Endodermal cell (in vitro differentiated cells): ENCODE measurements at regions not wholly inside any gene's neighbourhood (a gene's known extent, or its start where the extent isn't known, plus 50 kb on each side); places are given as distances from the start of the nearest gene placed in this dataset.
A peak's percentile ranks its signal among the peaks of the same experiment; 100 is the strongest.
"Not testable (repeated sequence)": the region's sequence is repeated elsewhere in the genome, so short reads cannot be mapped to it uniquely, and the experiment has no call there.

Source experiments
- DNase-seq: peaks from one replicate; pipeline ENCODE4 v3.0.0-alpha.2; 2017
- H3K27ac ChIP-seq: 2 replicates; pipeline ENCODE4 v1.5.1; 2013; ENCODE audit warnings: mild to moderate bottlenecking, low read depth, low read length, moderate library complexity
- H3K27me3 ChIP-seq: 2 replicates; pipeline ENCODE4 v1.6.1; 2013; ENCODE audit warnings: mild to moderate bottlenecking, low read length, moderate library complexity; ENCODE audit not compliant: insufficient read depth, control insufficient read depth, poor library complexity, severe bottlenecking
- H3K36me3 ChIP-seq: 2 replicates; pipeline ENCODE4 v1.7.0; 2013; ENCODE audit warnings: mild to moderate bottlenecking, low read length, moderate library complexity; ENCODE audit not compliant: control insufficient read depth, insufficient read depth
- H3K4me1 ChIP-seq: one replicate; pipeline ENCODE4 v1.7.0; 2013; ENCODE audit warnings: low read length; ENCODE audit not compliant: control insufficient read depth, insufficient read depth
- H3K4me3 ChIP-seq: 2 replicates; pipeline ENCODE4 v1.5.1; 2013; ENCODE audit warnings: mild to moderate bottlenecking, low read length, moderate library complexity
- H3K9ac ChIP-seq: 2 replicates; pipeline ENCODE4 v1.6.1; 2013; ENCODE audit warnings: mild to moderate bottlenecking, low read length, moderate library complexity; ENCODE audit not compliant: poor library complexity, severe bottlenecking; ENCODE audit errors: extremely low read depth
- H3K9me3 ChIP-seq: 2 replicates; pipeline ENCODE4 v1.6.1; 2013; ENCODE audit warnings: mild to moderate bottlenecking, low read length, moderate library complexity; ENCODE audit not compliant: control insufficient read depth
- H3K27ac Mint-ChIP-seq: 2 replicates; pipeline ENCODE4 v1.8.0; 2020; ENCODE audit warnings: mixed read lengths
- H3K27me3 Mint-ChIP-seq: 2 replicates; pipeline ENCODE4 v1.8.0; 2021; ENCODE audit warnings: mild to moderate bottlenecking, mixed read lengths; ENCODE audit not compliant: insufficient read depth
- H3K36me3 Mint-ChIP-seq: 2 replicates; pipeline ENCODE4 v1.8.0; 2020; ENCODE audit warnings: low read depth, mixed read lengths
- H3K4me1 Mint-ChIP-seq: 2 replicates; pipeline ENCODE4 v1.8.0; 2020; ENCODE audit warnings: mixed read lengths
- H3K4me3 Mint-ChIP-seq: 2 replicates; pipeline ENCODE4 v1.8.0; 2020; ENCODE audit warnings: mild to moderate bottlenecking, moderate library complexity, mixed read lengths
- H3K9me3 Mint-ChIP-seq: 2 replicates; pipeline ENCODE4 v1.8.0; 2020; ENCODE audit warnings: mild to moderate bottlenecking, mixed read lengths
- WGBS, 2 experiments: methylation state at CpG; one replicate each; pipeline versions ENCODE4 v1.1.5 to v1.1.7; 2013; ENCODE audit warnings: missing lambda C conversion rate in 2 of 2, mixed read lengths in 1 of 2; ENCODE audit not compliant: insufficient coverage in 1 of 2, insufficient read length in 1 of 2; 5-methylcytosine and 5-hydroxymethylcytosine counted together
- TF ChIP-seq, protein P1 (sequence below): fragments of 200-600 bp; sonication (generic); conservative IDR thresholded peaks from 2 replicates; pipeline ENCODE4 v1.5.0; 2021; ENCODE audit warnings: antibody characterized with exemption, mild to moderate bottlenecking

GRCh38 chr2:167332358-167332757, 444.1 kb downstream of the XIRP2 start:
- H3K27me3 Mint-ChIP-seq, result peaks cover 32% of the 10 kb centered on the region
- peaks cover 29% of the 10 kb centered on the region for H3K4me1 Mint-ChIP-seq
- no peak overlapping the region for H3K27ac ChIP-seq
- peak overlapping the region; percentile 66 for H3K27ac Mint-ChIP-seq
- H3K4me3 Mint-ChIP-seq, result peak overlapping the region; percentile 39
- peak overlapping the region; percentile 67 for H3K4me3 ChIP-seq
- H3K9ac ChIP-seq, result no peak overlapping the region
- H3K9me3 ChIP-seq, result peaks cover 6% of the 10 kb centered on the region
- TF ChIP-seq, protein P1, sequence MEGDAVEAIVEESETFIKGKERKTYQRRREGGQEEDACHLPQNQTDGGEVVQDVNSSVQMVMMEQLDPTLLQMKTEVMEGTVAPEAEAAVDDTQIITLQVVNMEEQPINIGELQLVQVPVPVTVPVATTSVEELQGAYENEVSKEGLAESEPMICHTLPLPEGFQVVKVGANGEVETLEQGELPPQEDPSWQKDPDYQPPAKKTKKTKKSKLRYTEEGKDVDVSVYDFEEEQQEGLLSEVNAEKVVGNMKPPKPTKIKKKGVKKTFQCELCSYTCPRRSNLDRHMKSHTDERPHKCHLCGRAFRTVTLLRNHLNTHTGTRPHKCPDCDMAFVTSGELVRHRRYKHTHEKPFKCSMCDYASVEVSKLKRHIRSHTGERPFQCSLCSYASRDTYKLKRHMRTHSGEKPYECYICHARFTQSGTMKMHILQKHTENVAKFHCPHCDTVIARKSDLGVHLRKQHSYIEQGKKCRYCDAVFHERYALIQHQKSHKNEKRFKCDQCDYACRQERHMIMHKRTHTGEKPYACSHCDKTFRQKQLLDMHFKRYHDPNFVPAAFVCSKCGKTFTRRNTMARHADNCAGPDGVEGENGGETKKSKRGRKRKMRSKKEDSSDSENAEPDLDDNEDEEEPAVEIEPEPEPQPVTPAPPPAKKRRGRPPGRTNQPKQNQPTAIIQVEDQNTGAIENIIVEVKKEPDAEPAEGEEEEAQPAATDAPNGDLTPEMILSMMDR, result no peak
- peaks cover 4% of the 10 kb centered on the region for H3K4me1 ChIP-seq
- H3K36me3 Mint-ChIP-seq, result no peaks in the 10 kb centered on the region
- H3K36me3 ChIP-seq, result no peaks in the 10 kb centered on the region
- peaks cover 28% of the 10 kb centered on the region for H3K27me3 ChIP-seq
- peak; percentile 49 for DNase-seq
- peaks cover 17% of the 10 kb centered on the region for H3K9me3 Mint-ChIP-seq
- WGBS, 2 experiments, result 59 to 61% methylated on average over 2 of the region's 2 CpGs

DNA sequence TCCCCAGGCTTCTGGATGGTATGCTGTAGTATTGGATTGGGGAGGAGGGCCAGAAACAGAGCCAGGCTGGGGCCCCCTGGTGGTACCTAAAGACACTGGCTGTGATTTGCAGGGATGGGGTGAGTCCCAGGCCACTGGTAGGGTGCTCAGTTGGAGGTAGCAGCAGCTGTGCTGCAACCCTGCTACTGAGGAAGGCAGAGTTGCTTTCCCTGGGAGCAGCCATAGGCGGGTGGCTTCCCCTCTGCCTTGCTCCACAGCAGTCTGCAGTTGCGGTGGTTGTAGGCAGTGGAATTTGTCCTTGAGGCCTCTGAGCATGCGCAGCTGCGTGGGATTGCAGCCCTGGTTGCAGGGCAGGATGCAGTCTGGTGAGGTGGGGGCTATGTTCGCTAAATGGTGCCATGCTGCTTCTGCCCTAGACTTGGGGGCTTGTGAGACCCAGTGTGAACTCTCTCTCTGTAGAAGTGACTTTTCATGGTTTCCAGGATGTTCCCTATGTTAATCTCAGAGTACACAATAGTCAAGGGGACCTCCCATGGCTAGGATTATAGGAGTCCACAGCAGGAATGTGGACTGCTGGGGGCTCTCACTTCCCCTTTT, 443.5 kb downstream of the XIRP2 start:
- Histone ChIP-seq H3K4me1 (peaks cover 4% of the 10 kb centered on the region), H3K9ac (no peak overlapping the region), H3K4me3 (peak overlapping the region; percentile 67), H3K27me3 (peaks cover 28% of the 10 kb centered on the region), H3K9me3 (peaks cover 6% of the 10 kb centered on the region), H3K36me3 (no peaks in the 10 kb centered on the region), H3K27ac (peak overlapping the region; percentile 35)
- Mint-ChIP-seq H3K27me3 (peaks cover 30% of the 10 kb centered on the region), H3K9me3 (peaks cover 17% of the 10 kb centered on the region), H3K4me3 (peak overlapping the region; percentile 39), H3K4me1 (peaks cover 29% of the 10 kb centered on the region), H3K36me3 (no peaks in the 10 kb centered on the region), H3K27ac (peak overlapping the region; percentile 68)
- peak; percentile 94 for DNase-seq
- TF ChIP-seq, protein P1, result peak; percentile 78
- WGBS, 2 experiments, result 6 to 10% methylated on average over 3 to 5 of the region's 5 CpGs

DNA sequence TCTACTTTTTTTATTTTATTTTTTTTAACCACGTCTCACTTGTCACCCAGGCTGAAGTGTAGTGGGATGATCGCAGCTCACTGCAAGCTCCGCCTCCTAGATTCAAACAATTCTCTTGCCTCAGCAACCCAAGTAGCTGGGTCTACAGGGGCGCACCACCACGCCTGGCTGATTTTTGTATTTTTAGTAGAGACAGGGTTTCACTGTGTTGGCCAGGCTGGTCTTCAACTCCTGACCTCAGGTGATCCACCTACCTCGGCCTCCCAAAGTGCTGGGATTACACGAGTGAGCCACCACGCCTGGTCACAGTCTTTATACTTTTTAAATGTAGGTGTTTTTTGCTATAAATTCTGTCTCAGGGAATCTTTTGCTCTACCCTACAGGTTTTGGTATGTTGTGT, 440.5 kb downstream of the XIRP2 start:
- peaks cover 29% of the 10 kb centered on the region for H3K4me1 Mint-ChIP-seq
- H3K9me3 ChIP-seq, H3K27ac Mint-ChIP-seq, H3K9ac ChIP-seq, H3K4me1 ChIP-seq, H3K36me3 ChIP-seq, H3K36me3 Mint-ChIP-seq, H3K27ac ChIP-seq, DNase-seq, H3K4me3 Mint-ChIP-seq, H3K4me3 ChIP-seq: not testable (repeated sequence)
- H3K9me3 Mint-ChIP-seq, result peaks cover 17% of the 10 kb centered on the region
- peaks cover 18% of the 10 kb centered on the region for H3K27me3 ChIP-seq
- H3K27me3 Mint-ChIP-seq, result peaks cover 17% of the 10 kb centered on the region
- 95 to 100% methylated on average over 7 to 8 of the region's 8 CpGs for WGBS, 2 experiments

- H3K4me3 Mint-ChIP-seq, result no peak overlapping the region
- peaks cover 10% of the 10 kb centered on the region for H3K9me3 Mint-ChIP-seq
- H3K36me3 Mint-ChIP-seq, result peaks cover 6% of the 10 kb centered on the region
- H3K9me3 ChIP-seq, result peaks cover 10% of the 10 kb centered on the region
- no peaks in the 10 kb centered on the region for H3K4me1 Mint-ChIP-seq
- H3K9ac ChIP-seq, result no peak overlapping the region
- H3K27me3 Mint-ChIP-seq, result no peaks in the 10 kb centered on the region
- no peaks in the 10 kb centered on the region for H3K4me1 ChIP-seq
- WGBS, 2 experiments, result 86 to 97% methylated on average over 2 of the region's 2 CpGs
- H3K36me3 ChIP-seq, result no peaks in the 10 kb centered on the region
- no peak overlapping the region for H3K27ac ChIP-seq
- TF ChIP-seq, protein P1, result no peak
- no peak overlapping the region for H3K4me3 ChIP-seq
- H3K27me3 ChIP-seq, result no peaks in the 10 kb centered on the region
- no peak for DNase-seq
- no peak overlapping the region for H3K27ac Mint-ChIP-seq
Measured at GRCh38 chr2:167322795-167323194, 434.5 kb downstream of the XIRP2 start.
